HEK293 (cell line): ENCODE measurements at regions not wholly inside any gene's neighbourhood (a gene's known extent, or its start where the extent isn't known, plus 50 kb on each side); places are given as distances from the start of the nearest gene placed in this dataset.

Experiments used
- CTCF ChIA-PET: fragments of 350-600 bp; formaldehyde crosslinking; extraction: SDS; loops from one replicate; lab custom pipeline; 2021; ENCODE audit warnings: antibody characterized with exemption; lab: Yijun Ruan, JAX
- POLR2A ChIA-PET: fragments of 300-600 bp; formaldehyde crosslinking; extraction: SDS; loops from one replicate; lab custom pipeline; 2020; ENCODE audit warnings: antibody characterized with exemption, inconsistent platforms; lab: Yijun Ruan, JAX
- H3K27ac ChIP-seq: fragments of 200-500 bp; sonication (Bioruptor generic); 2 replicates; pipeline ENCODE4 v1.5.1; 2014; ENCODE audit warnings: low read depth, low read length, control low read depth, inconsistent platforms; ENCODE audit errors: extremely low read depth
- H3K36me3 ChIP-seq, 2 experiments: fragments of 200-500 bp in 1 of 2; sonication (Bioruptor generic) in 1 of 2; 1 replicate in 1 of 2; 2 replicates in 1 of 2; pipeline ENCODE4 v1.5.1; 2014 to 2017; ENCODE audit warnings: inconsistent platforms in 2 of 2, low read length in 2 of 2; ENCODE audit not compliant: control insufficient read depth in 2 of 2, insufficient read depth in 1 of 2
- H3K4me1 ChIP-seq: fragments of 200-500 bp; sonication (Bioruptor generic); 2 replicates; pipeline ENCODE4 v1.5.1; 2014; ENCODE audit warnings: mild to moderate bottlenecking, low read length, inconsistent platforms; ENCODE audit not compliant: control insufficient read depth, insufficient read depth
- H3K4me3 ChIP-seq: 2 replicates; pipeline ENCODE4 v1.5.1; 2011; ENCODE audit warnings: low read depth, mild to moderate bottlenecking, control low read depth, low read length, moderate library complexity
- H3K9me3 ChIP-seq: fragments of 200-500 bp; sonication (Bioruptor generic); 2 replicates; pipeline ENCODE4 v1.5.1; 2014; ENCODE audit warnings: low read depth, low read length, inconsistent platforms; ENCODE audit not compliant: control insufficient read depth, insufficient read depth
- KLF9 ChIP-seq: fragments of 450-650 bp; formaldehyde crosslinking; IDR thresholded peaks from 2 replicates; pipeline ENCODE4 v1.5.1; 2016; ENCODE audit warnings: missing biosample characterization, missing genetic modification characterization, low read depth
- MZF1 ChIP-seq: fragments of 450-650 bp; formaldehyde crosslinking; IDR thresholded peaks from 2 replicates; pipeline ENCODE4 v1.5.1; 2017; ENCODE audit warnings: missing biosample characterization, missing genetic modification characterization, borderline replicate concordance
- PRDM6 ChIP-seq: fragments of 450-650 bp; formaldehyde crosslinking; IDR thresholded peaks from 2 replicates; pipeline ENCODE4 v1.5.1; 2017; ENCODE audit warnings: missing biosample characterization, missing genetic modification characterization
- SCRT1 ChIP-seq: fragments of 450-650 bp; formaldehyde crosslinking; IDR thresholded peaks from 2 replicates; pipeline ENCODE4 v1.5.1; 2016; ENCODE audit warnings: missing biosample characterization, missing genetic modification characterization, borderline replicate concordance
- ZEB2 ChIP-seq: fragments of 450-650 bp; formaldehyde crosslinking; IDR thresholded peaks from 2 replicates; pipeline ENCODE4 v1.5.1; 2016; ENCODE audit warnings: missing biosample characterization, missing genetic modification characterization
- ZNF16 ChIP-seq: fragments of 450-650 bp; formaldehyde crosslinking; IDR thresholded peaks from 2 replicates; pipeline ENCODE4 v1.5.1; 2016; ENCODE audit warnings: low read depth, missing biosample characterization, missing genetic modification characterization
- ZNF184 ChIP-seq: fragments of 450-650 bp; IDR thresholded peaks from 2 replicates; pipeline ENCODE4 v1.5.1; 2018; ENCODE audit warnings: missing biosample characterization, mild to moderate bottlenecking, missing genetic modification characterization
- ZNF211 ChIP-seq: fragments of 450-650 bp; formaldehyde crosslinking; IDR thresholded peaks from 2 replicates; pipeline ENCODE4 v1.5.1; 2016; ENCODE audit warnings: low read depth, missing biosample characterization, missing genetic modification characterization
- ZNF239 ChIP-seq: fragments of 450-650 bp; formaldehyde crosslinking; IDR thresholded peaks from 2 replicates; pipeline ENCODE4 v1.5.1; 2016; ENCODE audit warnings: missing biosample characterization, missing genetic modification characterization
- ZNF248 ChIP-seq: fragments of 450-650 bp; formaldehyde crosslinking; IDR thresholded peaks from 2 replicates; pipeline ENCODE4 v1.5.1; 2017; ENCODE audit warnings: missing biosample characterization, missing genetic modification characterization
- ZNF274 ChIP-seq, 2 experiments: fragments of 200-500 bp in 1 of 2; fragments of 450-650 bp in 1 of 2; sonication (Bioruptor generic) in 1 of 2; formaldehyde crosslinking in 1 of 2; IDR thresholded peaks; 2 replicates each; pipeline versions ENCODE4 v1.5.1 to v1.6.1; 2014 to 2016; ENCODE audit warnings: borderline replicate concordance in 1 of 2, inconsistent platforms in 1 of 2, low read length in 1 of 2, missing biosample characterization in 1 of 2, missing genetic modification characterization in 1 of 2
- ZNF292 ChIP-seq: fragments of 450-650 bp; formaldehyde crosslinking; IDR thresholded peaks from 2 replicates; pipeline ENCODE4 v1.5.1; 2016; ENCODE audit warnings: low read depth, missing biosample characterization, missing genetic modification characterization, borderline replicate concordance
- ZNF362 ChIP-seq: fragments of 450-650 bp; formaldehyde crosslinking; IDR thresholded peaks from 2 replicates; pipeline ENCODE4 v1.5.1; 2016; ENCODE audit warnings: missing biosample characterization, missing genetic modification characterization
- ZNF416 ChIP-seq: fragments of 450-650 bp; formaldehyde crosslinking; IDR thresholded peaks from 2 replicates; pipeline ENCODE4 v1.5.1; 2016; ENCODE audit warnings: missing biosample characterization, missing genetic modification characterization
- ZNF530 ChIP-seq: fragments of 450-650 bp; formaldehyde crosslinking; IDR thresholded peaks from 2 replicates; pipeline ENCODE4 v1.5.1; 2016; ENCODE audit warnings: low read depth, missing biosample characterization, missing genetic modification characterization
- ZNF561 ChIP-seq: fragments of 450-650 bp; IDR thresholded peaks from 2 replicates; pipeline ENCODE4 v1.5.1; 2018; ENCODE audit warnings: missing biosample characterization, missing genetic modification characterization, borderline replicate concordance
- ZNF701 ChIP-seq: fragments of 450-650 bp; formaldehyde crosslinking; IDR thresholded peaks from 2 replicates; pipeline ENCODE4 v1.5.1; 2016; ENCODE audit warnings: missing biosample characterization, missing genetic modification characterization
- ZNF785 ChIP-seq: fragments of 450-650 bp; formaldehyde crosslinking; IDR thresholded peaks from 2 replicates; pipeline ENCODE4 v1.5.1; 2016; ENCODE audit warnings: missing biosample characterization, missing genetic modification characterization
- TF ChIP-seq, protein P1 (sequence below): fragments of 450-650 bp; IDR thresholded peaks from 2 replicates; pipeline ENCODE4 v1.5.1; 2018; ENCODE audit warnings: missing biosample characterization, mild to moderate bottlenecking, missing genetic modification characterization
- TF ChIP-seq, protein P2 (sequence below): fragments of 450-650 bp; IDR thresholded peaks from 2 replicates; pipeline ENCODE4 v1.5.1; 2018; ENCODE audit warnings: missing biosample characterization, missing genetic modification characterization

DNA sequence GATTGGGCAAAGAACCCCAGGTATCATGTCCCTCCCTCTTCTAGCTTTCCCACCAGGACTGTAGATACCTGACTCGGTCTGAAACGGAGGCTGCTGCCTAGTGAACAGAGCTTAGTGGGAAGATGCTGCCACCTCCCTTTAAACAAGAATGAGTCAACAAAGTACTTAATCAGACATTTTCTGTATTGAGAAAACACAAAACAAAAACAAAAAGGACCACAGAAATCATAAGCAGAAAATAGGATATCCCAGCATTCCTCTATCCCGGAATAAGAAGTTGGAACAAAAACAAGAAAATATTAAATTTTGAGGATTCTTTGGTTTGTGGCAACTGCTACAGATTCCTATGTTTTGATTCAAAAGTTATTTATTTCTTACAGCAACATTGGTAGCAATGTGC is 51.7 kb upstream of the COL8A1 start:
- no peaks in the 10 kb centered on the region for H3K9me3 ChIP-seq
- ChIA-PET POLR2A (no interaction called here), CTCF (interaction anchor here (0.6 kb wide), 1 partner anchor 74 kb away, joined by 3 read pairs; no protein-coding TSS in a partner anchor)
- no peak overlapping the region for H3K4me3 ChIP-seq
- no peaks in the 10 kb centered on the region for H3K36me3 ChIP-seq
- no peak for TF ChIP-seq KLF9 (tag by site-specific recombination)
- TF ChIP-seq ZEB2: no peak
- no peak for TF ChIP-seq ZNF701 (tag by site-specific recombination)
- TF ChIP-seq ZNF416 (tag by site-specific recombination): no peak
- no peak for TF ChIP-seq ZNF785
- TF ChIP-seq ZNF292 (tag by site-specific recombination): no peak
- no peak for TF ChIP-seq SCRT1 (tag by site-specific recombination)
- no peak for TF ChIP-seq ZNF362 (tag by site-specific recombination)
- TF ChIP-seq MZF1 (tag by site-specific recombination): no peak
- no peak for TF ChIP-seq ZNF16
- TF ChIP-seq ZNF184 (tag by site-specific recombination): no peak
- TF ChIP-seq ZNF561: no peak
- no peak for TF ChIP-seq ZNF248 (tag by site-specific recombination)
- TF ChIP-seq PRDM6 (tag by site-specific recombination): no peak
- H3K4me1 ChIP-seq: no peaks in the 10 kb centered on the region
- no peak overlapping the region for H3K27ac ChIP-seq

- TF ChIP-seq, protein P1, sequence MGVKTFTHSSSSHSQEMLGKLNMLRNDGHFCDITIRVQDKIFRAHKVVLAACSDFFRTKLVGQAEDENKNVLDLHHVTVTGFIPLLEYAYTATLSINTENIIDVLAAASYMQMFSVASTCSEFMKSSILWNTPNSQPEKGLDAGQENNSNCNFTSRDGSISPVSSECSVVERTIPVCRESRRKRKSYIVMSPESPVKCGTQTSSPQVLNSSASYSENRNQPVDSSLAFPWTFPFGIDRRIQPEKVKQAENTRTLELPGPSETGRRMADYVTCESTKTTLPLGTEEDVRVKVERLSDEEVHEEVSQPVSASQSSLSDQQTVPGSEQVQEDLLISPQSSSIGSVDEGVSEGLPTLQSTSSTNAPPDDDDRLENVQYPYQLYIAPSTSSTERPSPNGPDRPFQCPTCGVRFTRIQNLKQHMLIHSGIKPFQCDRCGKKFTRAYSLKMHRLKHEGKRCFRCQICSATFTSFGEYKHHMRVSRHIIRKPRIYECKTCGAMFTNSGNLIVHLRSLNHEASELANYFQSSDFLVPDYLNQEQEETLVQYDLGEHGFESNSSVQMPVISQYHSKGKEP: no peak
- TF ChIP-seq ZNF292 (tag by site-specific recombination) (no peak), ZNF530 (tag by site-specific recombination) (no peak), ZNF239 (tag by site-specific recombination) (no peak), ZNF211 (no peak), ZNF274 (IDR thresholded peaks at IDR 0.05; ENCODE audit: low read length) (no peak), ZNF274 (tag by site-specific recombination; IDR thresholded peaks at IDR 0.05; ENCODE audit: borderline replicate concordance) (no peak)
- TF ChIP-seq, protein P2, sequence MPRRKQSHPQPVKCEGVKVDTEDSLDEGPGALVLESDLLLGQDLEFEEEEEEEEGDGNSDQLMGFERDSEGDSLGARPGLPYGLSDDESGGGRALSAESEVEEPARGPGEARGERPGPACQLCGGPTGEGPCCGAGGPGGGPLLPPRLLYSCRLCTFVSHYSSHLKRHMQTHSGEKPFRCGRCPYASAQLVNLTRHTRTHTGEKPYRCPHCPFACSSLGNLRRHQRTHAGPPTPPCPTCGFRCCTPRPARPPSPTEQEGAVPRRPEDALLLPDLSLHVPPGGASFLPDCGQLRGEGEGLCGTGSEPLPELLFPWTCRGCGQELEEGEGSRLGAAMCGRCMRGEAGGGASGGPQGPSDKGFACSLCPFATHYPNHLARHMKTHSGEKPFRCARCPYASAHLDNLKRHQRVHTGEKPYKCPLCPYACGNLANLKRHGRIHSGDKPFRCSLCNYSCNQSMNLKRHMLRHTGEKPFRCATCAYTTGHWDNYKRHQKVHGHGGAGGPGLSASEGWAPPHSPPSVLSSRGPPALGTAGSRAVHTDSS (tag by site-specific recombination): no peak
- no peak overlapping the region for H3K27ac ChIP-seq
- POLR2A ChIA-PET: no interaction called here
- H3K36me3 ChIP-seq: no peaks in the 10 kb centered on the region
- no peak overlapping the region for H3K4me3 ChIP-seq
- H3K9me3 ChIP-seq: no peaks in the 10 kb centered on the region
- H3K4me1 ChIP-seq: no peaks in the 10 kb centered on the region
- CTCF ChIA-PET: no interaction called here
Observed at GRCh38 chr3:99579965-99580364, 58.4 kb upstream of the COL8A1 start.
